MM.1S (cell line): ENCODE measurements at regions not wholly inside any gene's neighbourhood (a gene's known extent, or its start where the extent isn't known, plus 50 kb on each side); places are given as distances from the start of the nearest gene placed in this dataset.

Experiments used
- DNase-seq: peaks from one replicate; pipeline ENCODE4 v3.0.0-alpha.2; 2015
- H2AFZ ChIP-seq: fragments of 300-600 bp; sonication (generic); 2 replicates; pipeline ENCODE4 v1.6.0; 2016; ENCODE audit warnings: antibody characterized with exemption, low read length
- H3F3A ChIP-seq: fragments of 300-600 bp; sonication (generic); 2 replicates; pipeline ENCODE4 v1.6.1; 2016; ENCODE audit warnings: mild to moderate bottlenecking, antibody characterized with exemption, low read length, moderate library complexity, mixed read lengths; ENCODE audit not compliant: insufficient read depth
- H3K27ac ChIP-seq: fragments of 300-600 bp; sonication (generic); 2 replicates; pipeline ENCODE4 v1.5.1; 2016; ENCODE audit warnings: mild to moderate bottlenecking, low read length
- H3K27me3 ChIP-seq: fragments of 300-600 bp; sonication (generic); replicated peaks from 2 replicates; pipeline ENCODE4 v1.6.0; 2016; ENCODE audit warnings: low read length; ENCODE audit not compliant: insufficient read depth
- H3K36me3 ChIP-seq: fragments of 300-600 bp; sonication (generic); replicated peaks from 2 replicates; pipeline ENCODE4 v1.6.1; 2016; ENCODE audit warnings: mild to moderate bottlenecking, low read length, mixed read lengths; ENCODE audit not compliant: insufficient read depth
- H3K4me1 ChIP-seq: fragments of 300-600 bp; sonication (generic); 2 replicates; pipeline ENCODE4 v1.6.1; 2016; ENCODE audit warnings: low read length, mixed read lengths
- H3K4me2 ChIP-seq: fragments of 300-600 bp; sonication (generic); 2 replicates; pipeline ENCODE4 v1.6.0; 2016; ENCODE audit warnings: low read depth, low read length
- H3K4me3 ChIP-seq: fragments of 300-600 bp; sonication (generic); 2 replicates; pipeline ENCODE4 v1.5.1; 2016; ENCODE audit warnings: low read length, mixed read lengths
- H3K79me2 ChIP-seq: fragments of 300-600 bp; sonication (generic); 2 replicates; pipeline ENCODE4 v1.6.1; 2016; ENCODE audit warnings: mixed run types, low read length, mixed read lengths
- H3K9ac ChIP-seq: fragments of 300-600 bp; sonication (generic); 2 replicates; pipeline ENCODE4 v1.6.1; 2016; ENCODE audit warnings: low read length, mixed read lengths
- H3K9me2 ChIP-seq: fragments of 300-600 bp; sonication (generic); replicated peaks from 2 replicates; pipeline ENCODE4 v1.6.1; 2016; ENCODE audit warnings: mild to moderate bottlenecking, low read length, mixed read lengths; ENCODE audit not compliant: insufficient read depth
- H3K9me3 ChIP-seq: fragments of 300-600 bp; sonication (generic); replicated peaks from 2 replicates; pipeline ENCODE4 v1.6.1; 2016; ENCODE audit warnings: mild to moderate bottlenecking, low read length, mixed read lengths; ENCODE audit not compliant: insufficient read depth
- H4K20me1 ChIP-seq: fragments of 300-600 bp; sonication (generic); 2 replicates; pipeline ENCODE4 v1.6.1; 2016; ENCODE audit warnings: mild to moderate bottlenecking, low read length, moderate library complexity, mixed read lengths; ENCODE audit not compliant: insufficient read depth
- EZH2 ChIP-seq: fragments of 300-600 bp; sonication (generic); optimal IDR thresholded peaks from 2 replicates; pipeline ENCODE3; 2017; ENCODE audit warnings: low read depth, mild to moderate bottlenecking, antibody characterized with exemption, low read length, mixed read lengths
- EZH2phosphoT487 ChIP-seq: fragments of 300-600 bp; sonication (generic); IDR thresholded peaks from 2 replicates; pipeline ENCODE4 v1.6.1; 2018; ENCODE audit warnings: antibody characterized with exemption, low read length
- TF ChIP-seq, protein P1 (sequence below): fragments of 300-600 bp; sonication (generic); IDR thresholded peaks from 2 replicates; pipeline ENCODE4 v1.5.1; 2016; ENCODE audit warnings: antibody characterized with exemption, low read length, mixed read lengths

DNA sequence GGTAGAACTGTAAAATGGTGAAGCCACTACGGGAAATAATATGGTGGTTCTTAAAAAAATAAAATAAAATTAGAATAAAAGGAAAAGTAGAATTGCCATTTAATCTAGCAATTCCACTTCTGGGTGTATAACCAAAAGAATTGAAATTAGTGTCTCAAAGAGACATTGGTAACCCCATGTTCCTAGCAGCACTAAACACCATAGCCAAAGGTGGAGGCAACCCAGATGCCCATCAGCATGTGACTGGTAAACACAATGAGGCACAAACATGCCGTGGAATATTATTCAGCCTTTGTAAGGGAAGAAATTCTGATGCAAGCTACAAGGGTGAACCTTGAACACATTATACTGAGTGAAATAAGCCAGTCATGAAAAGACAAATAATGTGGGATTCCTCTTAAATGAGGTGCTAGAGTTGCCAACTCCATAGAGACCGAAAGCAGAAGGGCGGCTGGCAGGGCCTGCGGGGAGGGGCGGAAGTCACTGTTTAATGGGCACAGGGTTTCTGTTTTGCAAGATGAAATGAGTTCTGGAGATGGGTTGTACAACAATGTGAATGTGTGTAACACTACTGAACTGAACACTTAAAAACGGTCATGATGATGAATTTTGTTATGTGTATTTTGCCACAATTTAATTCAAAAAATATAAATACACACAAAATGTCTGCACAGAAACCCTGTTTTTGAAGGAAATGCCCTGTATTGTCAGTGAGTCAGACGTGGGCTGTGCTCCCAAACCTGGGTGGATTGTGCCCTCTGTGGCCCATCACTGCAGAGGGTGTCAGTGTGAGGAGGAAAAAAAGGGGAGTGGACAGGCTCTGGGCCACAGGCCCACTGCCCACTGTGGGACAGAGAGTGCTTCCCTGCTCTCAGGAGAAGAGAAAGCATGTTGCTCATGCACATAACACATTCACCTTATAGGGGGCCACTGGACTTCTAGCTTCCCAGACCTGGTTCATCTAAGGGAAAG lies 49.6 kb upstream of the CD93 start:
- no peak for DNase-seq
- no peaks in the 10 kb centered on the region for H3K79me2 ChIP-seq

More for the DNA sequence above, 49.6 kb upstream of the CD93 start:
- H3K27ac ChIP-seq, result no peak overlapping the region
- no peak overlapping the region for H3K4me2 ChIP-seq
- H3F3A ChIP-seq, result no peaks in the 10 kb centered on the region
- no peaks in the 10 kb centered on the region for H3K9me2 ChIP-seq
- no peak overlapping the region for H3K4me3 ChIP-seq
- TF ChIP-seq EZH2phosphoT487 (no peak), EZH2 (no peak)
- TF ChIP-seq, protein P1, sequence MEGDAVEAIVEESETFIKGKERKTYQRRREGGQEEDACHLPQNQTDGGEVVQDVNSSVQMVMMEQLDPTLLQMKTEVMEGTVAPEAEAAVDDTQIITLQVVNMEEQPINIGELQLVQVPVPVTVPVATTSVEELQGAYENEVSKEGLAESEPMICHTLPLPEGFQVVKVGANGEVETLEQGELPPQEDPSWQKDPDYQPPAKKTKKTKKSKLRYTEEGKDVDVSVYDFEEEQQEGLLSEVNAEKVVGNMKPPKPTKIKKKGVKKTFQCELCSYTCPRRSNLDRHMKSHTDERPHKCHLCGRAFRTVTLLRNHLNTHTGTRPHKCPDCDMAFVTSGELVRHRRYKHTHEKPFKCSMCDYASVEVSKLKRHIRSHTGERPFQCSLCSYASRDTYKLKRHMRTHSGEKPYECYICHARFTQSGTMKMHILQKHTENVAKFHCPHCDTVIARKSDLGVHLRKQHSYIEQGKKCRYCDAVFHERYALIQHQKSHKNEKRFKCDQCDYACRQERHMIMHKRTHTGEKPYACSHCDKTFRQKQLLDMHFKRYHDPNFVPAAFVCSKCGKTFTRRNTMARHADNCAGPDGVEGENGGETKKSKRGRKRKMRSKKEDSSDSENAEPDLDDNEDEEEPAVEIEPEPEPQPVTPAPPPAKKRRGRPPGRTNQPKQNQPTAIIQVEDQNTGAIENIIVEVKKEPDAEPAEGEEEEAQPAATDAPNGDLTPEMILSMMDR, result no peak
- H3K9ac ChIP-seq, result no peak overlapping the region
- no peaks in the 10 kb centered on the region for H3K4me1 ChIP-seq
- H2AFZ ChIP-seq, result no peak overlapping the region
- H4K20me1 ChIP-seq, result no peaks in the 10 kb centered on the region
- H3K9me3 ChIP-seq, result no peaks in the 10 kb centered on the region
- H3K27me3 ChIP-seq, result no peaks in the 10 kb centered on the region
- no peaks in the 10 kb centered on the region for H3K36me3 ChIP-seq
